GM23338 (cell line): ENCODE measurements at regions not wholly inside any gene's neighbourhood (a gene's known extent, or its start where the extent isn't known, plus 50 kb on each side); places are given as distances from the start of the nearest gene placed in this dataset.

Experiments used
- ATAC-seq: fragments of 200-7000 bp; cut with Tn5 transposase; 3 replicates; pipeline ENCODE4 v1.9.1; 2020
- DNase-seq: peaks from one replicate; pipeline ENCODE4 v3.0.0-alpha.2; 2015; ENCODE audit warnings: low spot score
- H2AFZ ChIP-seq: fragments of 200-600 bp; sonication (generic); 2 replicates; pipeline ENCODE4 v1.8.0; 2016; ENCODE audit warnings: antibody characterized with exemption, mild to moderate bottlenecking, moderate library complexity
- H3F3A ChIP-seq: fragments of 200-600 bp; sonication (generic); replicated peaks from 2 replicates; pipeline ENCODE4 v1.8.0; 2017; ENCODE audit warnings: antibody characterized with exemption, mixed run types, low read depth
- H3K27ac ChIP-seq: fragments of 200-600 bp; sonication (generic); 2 replicates; pipeline ENCODE4 v1.6.1; 2016; ENCODE audit warnings: low read depth
- H3K27me3 ChIP-seq: fragments of 200-600 bp; sonication (generic); 2 replicates; pipeline ENCODE4 v1.8.0; 2016; ENCODE audit warnings: mild to moderate bottlenecking, mixed run types, moderate library complexity; ENCODE audit not compliant: insufficient read depth
- H3K36me3 ChIP-seq: fragments of 200-600 bp; sonication (generic); 2 replicates; pipeline ENCODE4 v1.8.0; 2016; ENCODE audit warnings: mild to moderate bottlenecking; ENCODE audit not compliant: insufficient read depth
- H3K4me1 ChIP-seq: fragments of 200-600 bp; sonication (generic); 2 replicates; pipeline ENCODE4 v1.8.0; 2016; ENCODE audit warnings: mild to moderate bottlenecking, moderate library complexity; ENCODE audit not compliant: insufficient read depth
- H3K4me2 ChIP-seq: fragments of 200-600 bp; sonication (generic); 2 replicates; pipeline ENCODE4 v1.7.1; 2017; ENCODE audit warnings: mixed run types
- H3K4me3 ChIP-seq: fragments of 200-600 bp; sonication (generic); 2 replicates; pipeline ENCODE4 v1.6.1; 2016; ENCODE audit warnings: mixed run types
- H3K79me2 ChIP-seq: fragments of 200-600 bp; sonication (generic); replicated peaks from 2 replicates; pipeline ENCODE4 v1.8.0; 2017; ENCODE audit warnings: mild to moderate bottlenecking; ENCODE audit not compliant: insufficient read depth
- H3K9me2 ChIP-seq: fragments of 200-600 bp; sonication (generic); 2 replicates; pipeline ENCODE4 v1.8.0; 2017; ENCODE audit not compliant: insufficient read depth
- H4K20me1 ChIP-seq: fragments of 200-600 bp; sonication (generic); replicated peaks from 2 replicates; pipeline ENCODE4 v1.8.0; 2017; ENCODE audit warnings: mild to moderate bottlenecking; ENCODE audit not compliant: insufficient read depth
- H3K27ac Mint-ChIP-seq: 2 replicates; pipeline ENCODE4 v1.8.0; 2020; ENCODE audit warnings: inconsistent platforms, mild to moderate bottlenecking, moderate library complexity, mixed read lengths
- H3K27me3 Mint-ChIP-seq: 3 replicates; pipeline ENCODE4 v1.8.0; 2022; ENCODE audit warnings: low read depth, mild to moderate bottlenecking, moderate library complexity, mixed read lengths, inconsistent platforms; ENCODE audit not compliant: insufficient read depth, poor library complexity
- H3K36me3 Mint-ChIP-seq: 3 replicates; pipeline ENCODE4 v1.8.0; 2021; ENCODE audit warnings: low read depth, mild to moderate bottlenecking, inconsistent platforms, moderate library complexity, mixed read lengths
- H3K4me1 Mint-ChIP-seq: 3 replicates; pipeline ENCODE4 v1.8.0; 2020; ENCODE audit warnings: mild to moderate bottlenecking, inconsistent platforms, mixed read lengths
- H3K4me3 Mint-ChIP-seq: 3 replicates; pipeline ENCODE4 v1.8.0; 2021; ENCODE audit warnings: moderate library complexity, mild to moderate bottlenecking, inconsistent platforms, mixed read lengths
- H3K9me3 Mint-ChIP-seq: 3 replicates; pipeline ENCODE4 v1.8.0; 2020; ENCODE audit warnings: moderate library complexity, mild to moderate bottlenecking, inconsistent platforms, mixed read lengths
- CREB1 ChIP-seq: fragments of 250-450 bp; sonication (Bioruptor Pico); IDR thresholded peaks from 2 replicates; pipeline ENCODE4 v1.5.0; 2020; ENCODE audit warnings: low read depth, mild to moderate bottlenecking, moderate library complexity
- CTCF ChIP-seq, 2 experiments: fragments of 200-600 bp in 1 of 2; sonication (generic) in 1 of 2; conservative IDR thresholded peaks; 2 replicates each; pipeline versions ENCODE4 v1.5.1 to v1.6.1; 2016 to 2017; ENCODE audit warnings: antibody characterized with exemption in 2 of 2, low read depth in 2 of 2, mild to moderate bottlenecking in 2 of 2, moderate library complexity in 1 of 2
- ETS1 ChIP-seq: IDR thresholded peaks from 2 replicates; pipeline ENCODE4 v1.6.1; 2016; ENCODE audit warnings: antibody characterized with exemption
- EZH2 ChIP-seq: fragments of 200-600 bp; sonication (generic); IDR thresholded peaks from one replicate; pipeline ENCODE4 v1.8.0; 2017; ENCODE audit warnings: antibody characterized with exemption, mild to moderate bottlenecking, low read depth; ENCODE audit not compliant: unreplicated experiment
- EZH2phosphoT487 ChIP-seq: fragments of 200-600 bp; sonication (generic); IDR thresholded peaks from one replicate; pipeline ENCODE4 v1.8.1; 2018; ENCODE audit warnings: antibody characterized with exemption; ENCODE audit not compliant: unreplicated experiment
- JUNB ChIP-seq: IDR thresholded peaks from one replicate; pipeline ENCODE4 v1.6.1; 2016; ENCODE audit warnings: antibody characterized with exemption; ENCODE audit not compliant: unreplicated experiment
- NANOG ChIP-seq: IDR thresholded peaks from 2 replicates; pipeline ENCODE4 v1.6.1; 2016; ENCODE audit warnings: antibody characterized with exemption, borderline replicate concordance
- POLR2AphosphoS5 ChIP-seq: IDR thresholded peaks from 2 replicates; pipeline ENCODE4 v1.6.1; 2016; ENCODE audit warnings: antibody characterized with exemption, low read depth
- STAT1 ChIP-seq: IDR thresholded peaks from one replicate; pipeline ENCODE4 v1.6.1; 2016; ENCODE audit warnings: antibody characterized with exemption; ENCODE audit not compliant: unreplicated experiment
- ZNF114 ChIP-seq: fragments of 250-450 bp; sonication (Bioruptor Pico); IDR thresholded peaks from 2 replicates; pipeline ENCODE4 v1.5.0; 2020; ENCODE audit warnings: mild to moderate bottlenecking, moderate library complexity
- ZNF331 ChIP-seq: fragments of 250-450 bp; sonication (Bioruptor Pico); IDR thresholded peaks from 2 replicates; pipeline ENCODE4 v1.5.0; 2020; ENCODE audit warnings: low read depth, mild to moderate bottlenecking, moderate library complexity
- TF ChIP-seq, protein P1 (sequence below): IDR thresholded peaks from one replicate; pipeline ENCODE4 v1.6.1; 2018; ENCODE audit warnings: antibody characterized with exemption; ENCODE audit not compliant: unreplicated experiment
- TF ChIP-seq, protein P2 (sequence below): fragments of 250-450 bp; sonication (Bioruptor Pico); IDR thresholded peaks from 2 replicates; pipeline ENCODE4 v1.5.0; 2020; ENCODE audit warnings: mild to moderate bottlenecking, moderate library complexity

DNA sequence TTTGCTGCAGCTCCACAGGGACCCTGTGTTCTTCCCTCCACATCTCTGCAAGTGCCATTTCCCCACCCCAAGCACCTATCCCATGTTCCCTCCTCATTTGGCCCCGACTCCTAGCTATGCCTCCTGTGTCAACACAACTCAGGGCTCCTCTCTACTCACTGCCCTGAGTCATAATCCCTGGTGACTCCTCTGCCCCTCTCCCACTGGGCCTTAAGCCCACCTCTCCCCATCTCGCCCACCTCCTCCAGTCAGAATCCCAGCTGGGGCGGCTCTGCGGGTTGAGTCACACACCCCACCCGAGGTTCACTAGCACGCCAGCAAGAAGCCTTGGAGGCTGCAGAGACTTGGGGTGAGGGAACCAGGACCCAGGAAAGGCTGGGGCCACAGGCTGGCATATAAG lies 346.2 kb downstream of the FOXL1 start:
- H3K9me3 Mint-ChIP-seq: peaks cover 17% of the 10 kb centered on the region
- no peaks in the 10 kb centered on the region for H3K79me2 ChIP-seq
- no peaks in the 10 kb centered on the region for H3K4me1 ChIP-seq
- H3K4me3 ChIP-seq: no peak overlapping the region
- peaks cover 6% of the 10 kb centered on the region for H3K4me1 Mint-ChIP-seq
- H3K27ac Mint-ChIP-seq: no peak overlapping the region
- H3K36me3 ChIP-seq: no peaks in the 10 kb centered on the region
- no peak overlapping the region for H3K27ac ChIP-seq
- ATAC-seq: no peak
- H3K9me2 ChIP-seq: no peaks in the 10 kb centered on the region
- TF ChIP-seq POLR2AphosphoS5 (no peak), ZNF331 (no peak), CTCF (conservative IDR thresholded peaks at IDR 0.05; ENCODE audit: low read depth in 2 of 2) (no peak), EZH2phosphoT487 (no peak), ETS1 (no peak), CREB1 (CRISPR knock-in tag) (no peak), ZNF114 (no peak), EZH2 (no peak), JUNB (no peak), NANOG (no peak), STAT1 (no peak)
- TF ChIP-seq, protein P1, sequence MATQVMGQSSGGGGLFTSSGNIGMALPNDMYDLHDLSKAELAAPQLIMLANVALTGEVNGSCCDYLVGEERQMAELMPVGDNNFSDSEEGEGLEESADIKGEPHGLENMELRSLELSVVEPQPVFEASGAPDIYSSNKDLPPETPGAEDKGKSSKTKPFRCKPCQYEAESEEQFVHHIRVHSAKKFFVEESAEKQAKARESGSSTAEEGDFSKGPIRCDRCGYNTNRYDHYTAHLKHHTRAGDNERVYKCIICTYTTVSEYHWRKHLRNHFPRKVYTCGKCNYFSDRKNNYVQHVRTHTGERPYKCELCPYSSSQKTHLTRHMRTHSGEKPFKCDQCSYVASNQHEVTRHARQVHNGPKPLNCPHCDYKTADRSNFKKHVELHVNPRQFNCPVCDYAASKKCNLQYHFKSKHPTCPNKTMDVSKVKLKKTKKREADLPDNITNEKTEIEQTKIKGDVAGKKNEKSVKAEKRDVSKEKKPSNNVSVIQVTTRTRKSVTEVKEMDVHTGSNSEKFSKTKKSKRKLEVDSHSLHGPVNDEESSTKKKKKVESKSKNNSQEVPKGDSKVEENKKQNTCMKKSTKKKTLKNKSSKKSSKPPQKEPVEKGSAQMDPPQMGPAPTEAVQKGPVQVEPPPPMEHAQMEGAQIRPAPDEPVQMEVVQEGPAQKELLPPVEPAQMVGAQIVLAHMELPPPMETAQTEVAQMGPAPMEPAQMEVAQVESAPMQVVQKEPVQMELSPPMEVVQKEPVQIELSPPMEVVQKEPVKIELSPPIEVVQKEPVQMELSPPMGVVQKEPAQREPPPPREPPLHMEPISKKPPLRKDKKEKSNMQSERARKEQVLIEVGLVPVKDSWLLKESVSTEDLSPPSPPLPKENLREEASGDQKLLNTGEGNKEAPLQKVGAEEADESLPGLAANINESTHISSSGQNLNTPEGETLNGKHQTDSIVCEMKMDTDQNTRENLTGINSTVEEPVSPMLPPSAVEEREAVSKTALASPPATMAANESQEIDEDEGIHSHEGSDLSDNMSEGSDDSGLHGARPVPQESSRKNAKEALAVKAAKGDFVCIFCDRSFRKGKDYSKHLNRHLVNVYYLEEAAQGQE: no peak
- TF ChIP-seq, protein P2, sequence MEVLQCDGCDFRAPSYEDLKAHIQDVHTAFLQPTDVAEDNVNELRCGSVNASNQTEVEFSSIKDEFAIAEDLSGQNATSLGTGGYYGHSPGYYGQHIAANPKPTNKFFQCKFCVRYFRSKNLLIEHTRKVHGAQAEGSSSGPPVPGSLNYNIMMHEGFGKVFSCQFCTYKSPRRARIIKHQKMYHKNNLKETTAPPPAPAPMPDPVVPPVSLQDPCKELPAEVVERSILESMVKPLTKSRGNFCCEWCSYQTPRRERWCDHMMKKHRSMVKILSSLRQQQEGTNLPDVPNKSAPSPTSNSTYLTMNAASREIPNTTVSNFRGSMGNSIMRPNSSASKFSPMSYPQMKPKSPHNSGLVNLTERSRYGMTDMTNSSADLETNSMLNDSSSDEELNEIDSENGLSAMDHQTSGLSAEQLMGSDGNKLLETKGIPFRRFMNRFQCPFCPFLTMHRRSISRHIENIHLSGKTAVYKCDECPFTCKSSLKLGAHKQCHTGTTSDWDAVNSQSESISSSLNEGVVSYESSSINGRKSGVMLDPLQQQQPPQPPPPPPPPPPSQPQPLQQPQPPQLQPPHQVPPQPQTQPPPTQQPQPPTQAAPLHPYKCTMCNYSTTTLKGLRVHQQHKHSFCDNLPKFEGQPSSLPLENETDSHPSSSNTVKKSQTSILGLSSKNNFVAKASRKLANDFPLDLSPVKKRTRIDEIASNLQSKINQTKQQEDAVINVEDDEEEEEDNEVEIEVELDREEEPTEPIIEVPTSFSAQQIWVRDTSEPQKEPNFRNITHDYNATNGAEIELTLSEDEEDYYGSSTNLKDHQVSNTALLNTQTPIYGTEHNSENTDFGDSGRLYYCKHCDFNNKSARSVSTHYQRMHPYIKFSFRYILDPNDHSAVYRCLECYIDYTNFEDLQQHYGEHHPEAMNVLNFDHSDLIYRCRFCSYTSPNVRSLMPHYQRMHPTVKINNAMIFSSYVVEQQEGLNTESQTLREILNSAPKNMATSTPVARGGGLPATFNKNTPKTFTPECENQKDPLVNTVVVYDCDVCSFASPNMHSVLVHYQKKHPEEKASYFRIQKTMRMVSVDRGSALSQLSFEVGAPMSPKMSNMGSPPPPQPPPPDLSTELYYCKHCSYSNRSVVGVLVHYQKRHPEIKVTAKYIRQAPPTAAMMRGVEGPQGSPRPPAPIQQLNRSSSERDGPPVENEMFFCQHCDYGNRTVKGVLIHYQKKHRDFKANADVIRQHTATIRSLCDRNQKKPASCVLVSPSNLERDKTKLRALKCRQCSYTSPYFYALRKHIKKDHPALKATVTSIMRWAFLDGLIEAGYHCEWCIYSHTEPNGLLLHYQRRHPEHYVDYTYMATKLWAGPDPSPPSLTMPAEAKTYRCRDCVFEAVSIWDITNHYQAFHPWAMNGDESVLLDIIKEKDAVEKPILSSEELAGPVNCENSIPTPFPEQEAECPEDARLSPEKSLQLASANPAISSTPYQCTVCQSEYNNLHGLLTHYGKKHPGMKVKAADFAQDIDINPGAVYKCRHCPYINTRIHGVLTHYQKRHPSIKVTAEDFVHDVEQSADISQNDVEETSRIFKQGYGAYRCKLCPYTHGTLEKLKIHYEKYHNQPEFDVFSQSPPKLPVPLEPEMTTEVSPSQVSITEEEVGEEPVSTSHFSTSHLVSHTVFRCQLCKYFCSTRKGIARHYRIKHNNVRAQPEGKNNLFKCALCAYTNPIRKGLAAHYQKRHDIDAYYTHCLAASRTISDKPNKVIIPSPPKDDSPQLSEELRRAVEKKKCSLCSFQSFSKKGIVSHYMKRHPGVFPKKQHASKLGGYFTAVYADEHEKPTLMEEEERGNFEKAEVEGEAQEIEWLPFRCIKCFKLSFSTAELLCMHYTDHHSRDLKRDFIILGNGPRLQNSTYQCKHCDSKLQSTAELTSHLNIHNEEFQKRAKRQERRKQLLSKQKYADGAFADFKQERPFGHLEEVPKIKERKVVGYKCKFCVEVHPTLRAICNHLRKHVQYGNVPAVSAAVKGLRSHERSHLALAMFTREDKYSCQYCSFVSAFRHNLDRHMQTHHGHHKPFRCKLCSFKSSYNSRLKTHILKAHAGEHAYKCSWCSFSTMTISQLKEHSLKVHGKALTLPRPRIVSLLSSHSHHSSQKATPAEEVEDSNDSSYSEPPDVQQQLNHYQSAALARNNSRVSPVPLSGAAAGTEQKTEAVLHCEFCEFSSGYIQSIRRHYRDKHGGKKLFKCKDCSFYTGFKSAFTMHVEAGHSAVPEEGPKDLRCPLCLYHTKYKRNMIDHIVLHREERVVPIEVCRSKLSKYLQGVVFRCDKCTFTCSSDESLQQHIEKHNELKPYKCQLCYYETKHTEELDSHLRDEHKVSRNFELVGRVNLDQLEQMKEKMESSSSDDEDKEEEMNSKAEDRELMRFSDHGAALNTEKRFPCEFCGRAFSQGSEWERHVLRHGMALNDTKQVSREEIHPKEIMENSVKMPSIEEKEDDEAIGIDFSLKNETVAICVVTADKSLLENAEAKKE: no peak
- H3K36me3 Mint-ChIP-seq: peaks cover 3% of the 10 kb centered on the region; the same call in 2 of the 3 replicates
- H3K27me3 ChIP-seq: no peaks in the 10 kb centered on the region
- H4K20me1 ChIP-seq: no peaks in the 10 kb centered on the region
- H2AFZ ChIP-seq: no peak overlapping the region
- no peak overlapping the region for H3K4me2 ChIP-seq
- no peak overlapping the region for H3K4me3 Mint-ChIP-seq
- peaks cover 9% of the 10 kb centered on the region for H3K27me3 Mint-ChIP-seq
- H3F3A ChIP-seq: no peaks in the 10 kb centered on the region
- DNase-seq: no peak
